GM23338 (cell line): ENCODE measurements at regions not wholly inside any gene's neighbourhood (a gene's known extent, or its start where the extent isn't known, plus 50 kb on each side); places are given as distances from the start of the nearest gene placed in this dataset.

ENCODE experiments used
- ATAC-seq: fragments of 200-7000 bp; cut with Tn5 transposase; 3 replicates; pipeline ENCODE4 v1.9.1; 2020
- DNase-seq: peaks from one replicate; pipeline ENCODE4 v3.0.0-alpha.2; 2015; ENCODE audit warnings: low spot score
- H2AFZ ChIP-seq: fragments of 200-600 bp; sonication (generic); 2 replicates; pipeline ENCODE4 v1.8.0; 2016; ENCODE audit warnings: antibody characterized with exemption, mild to moderate bottlenecking, moderate library complexity
- H3F3A ChIP-seq: fragments of 200-600 bp; sonication (generic); replicated peaks from 2 replicates; pipeline ENCODE4 v1.8.0; 2017; ENCODE audit warnings: antibody characterized with exemption, mixed run types, low read depth
- H3K27ac ChIP-seq: fragments of 200-600 bp; sonication (generic); 2 replicates; pipeline ENCODE4 v1.6.1; 2016; ENCODE audit warnings: low read depth
- H3K27me3 ChIP-seq: fragments of 200-600 bp; sonication (generic); 2 replicates; pipeline ENCODE4 v1.8.0; 2016; ENCODE audit warnings: mild to moderate bottlenecking, mixed run types, moderate library complexity; ENCODE audit not compliant: insufficient read depth
- H3K36me3 ChIP-seq: fragments of 200-600 bp; sonication (generic); 2 replicates; pipeline ENCODE4 v1.8.0; 2016; ENCODE audit warnings: mild to moderate bottlenecking; ENCODE audit not compliant: insufficient read depth
- H3K4me1 ChIP-seq: fragments of 200-600 bp; sonication (generic); 2 replicates; pipeline ENCODE4 v1.8.0; 2016; ENCODE audit warnings: mild to moderate bottlenecking, moderate library complexity; ENCODE audit not compliant: insufficient read depth
- H3K4me2 ChIP-seq: fragments of 200-600 bp; sonication (generic); 2 replicates; pipeline ENCODE4 v1.7.1; 2017; ENCODE audit warnings: mixed run types
- H3K4me3 ChIP-seq: fragments of 200-600 bp; sonication (generic); 2 replicates; pipeline ENCODE4 v1.6.1; 2016; ENCODE audit warnings: mixed run types
- H3K79me2 ChIP-seq: fragments of 200-600 bp; sonication (generic); replicated peaks from 2 replicates; pipeline ENCODE4 v1.8.0; 2017; ENCODE audit warnings: mild to moderate bottlenecking; ENCODE audit not compliant: insufficient read depth
- H3K9me2 ChIP-seq: fragments of 200-600 bp; sonication (generic); 2 replicates; pipeline ENCODE4 v1.8.0; 2017; ENCODE audit not compliant: insufficient read depth
- H4K20me1 ChIP-seq: fragments of 200-600 bp; sonication (generic); replicated peaks from 2 replicates; pipeline ENCODE4 v1.8.0; 2017; ENCODE audit warnings: mild to moderate bottlenecking; ENCODE audit not compliant: insufficient read depth
- H3K27ac Mint-ChIP-seq: 2 replicates; pipeline ENCODE4 v1.8.0; 2020; ENCODE audit warnings: inconsistent platforms, mild to moderate bottlenecking, moderate library complexity, mixed read lengths
- H3K27me3 Mint-ChIP-seq: 3 replicates; pipeline ENCODE4 v1.8.0; 2022; ENCODE audit warnings: low read depth, mild to moderate bottlenecking, moderate library complexity, mixed read lengths, inconsistent platforms; ENCODE audit not compliant: insufficient read depth, poor library complexity
- H3K36me3 Mint-ChIP-seq: 3 replicates; pipeline ENCODE4 v1.8.0; 2021; ENCODE audit warnings: low read depth, mild to moderate bottlenecking, inconsistent platforms, moderate library complexity, mixed read lengths
- H3K4me1 Mint-ChIP-seq: 3 replicates; pipeline ENCODE4 v1.8.0; 2020; ENCODE audit warnings: mild to moderate bottlenecking, inconsistent platforms, mixed read lengths
- H3K4me3 Mint-ChIP-seq: 3 replicates; pipeline ENCODE4 v1.8.0; 2021; ENCODE audit warnings: moderate library complexity, mild to moderate bottlenecking, inconsistent platforms, mixed read lengths
- H3K9me3 Mint-ChIP-seq: 3 replicates; pipeline ENCODE4 v1.8.0; 2020; ENCODE audit warnings: moderate library complexity, mild to moderate bottlenecking, inconsistent platforms, mixed read lengths
- EZH2 ChIP-seq: fragments of 200-600 bp; sonication (generic); IDR thresholded peaks from one replicate; pipeline ENCODE4 v1.8.0; 2017; ENCODE audit warnings: antibody characterized with exemption, mild to moderate bottlenecking, low read depth; ENCODE audit not compliant: unreplicated experiment
- POLR2AphosphoS5 ChIP-seq: IDR thresholded peaks from 2 replicates; pipeline ENCODE4 v1.6.1; 2016; ENCODE audit warnings: antibody characterized with exemption, low read depth
- STAT1 ChIP-seq: IDR thresholded peaks from one replicate; pipeline ENCODE4 v1.6.1; 2016; ENCODE audit warnings: antibody characterized with exemption; ENCODE audit not compliant: unreplicated experiment
- ZNF331 ChIP-seq: fragments of 250-450 bp; sonication (Bioruptor Pico); IDR thresholded peaks from 2 replicates; pipeline ENCODE4 v1.5.0; 2020; ENCODE audit warnings: low read depth, mild to moderate bottlenecking, moderate library complexity
- TF ChIP-seq, protein P1 (sequence below): fragments of 250-450 bp; sonication (Bioruptor Pico); IDR thresholded peaks from 2 replicates; pipeline ENCODE4 v1.5.0; 2020; ENCODE audit warnings: mild to moderate bottlenecking, moderate library complexity
- TF ChIP-seq, protein P2 (sequence below): IDR thresholded peaks from 2 replicates; pipeline ENCODE4 v1.6.1; 2016; ENCODE audit warnings: antibody characterized with exemption
- TF ChIP-seq, protein P3 (sequence below): IDR thresholded peaks from one replicate; pipeline ENCODE4 v1.6.1; 2018; ENCODE audit warnings: antibody characterized with exemption; ENCODE audit not compliant: unreplicated experiment
- TF ChIP-seq, protein P4 (sequence below), 2 experiments: fragments of 200-600 bp in 1 of 2; sonication (generic) in 1 of 2; conservative IDR thresholded peaks; 2 replicates each; pipeline versions ENCODE4 v1.5.1 to v1.6.1; 2016 to 2017; ENCODE audit warnings: antibody characterized with exemption in 2 of 2, low read depth in 2 of 2, mild to moderate bottlenecking in 2 of 2, moderate library complexity in 1 of 2

DNA sequence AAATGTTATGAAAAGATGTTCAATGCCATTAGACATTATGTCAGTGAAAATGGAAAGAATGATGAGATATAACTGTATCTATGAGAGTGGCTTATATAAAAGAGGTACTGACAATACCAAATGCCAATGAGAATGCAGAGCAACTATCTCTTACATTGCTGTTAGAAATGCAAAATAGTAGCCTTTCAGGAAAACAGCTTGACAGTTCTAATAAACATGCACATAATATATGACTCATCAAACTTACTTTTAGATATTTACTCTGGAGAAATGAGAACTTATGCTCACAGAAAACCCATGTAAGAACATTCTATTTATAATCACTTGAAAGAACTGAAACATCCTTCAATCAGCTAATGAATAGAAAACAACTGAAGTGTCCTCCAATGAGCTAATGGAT, 996.7 kb upstream of the ADGRL4 start:
- ATAC-seq, result no peak
- TF ChIP-seq, protein P1, sequence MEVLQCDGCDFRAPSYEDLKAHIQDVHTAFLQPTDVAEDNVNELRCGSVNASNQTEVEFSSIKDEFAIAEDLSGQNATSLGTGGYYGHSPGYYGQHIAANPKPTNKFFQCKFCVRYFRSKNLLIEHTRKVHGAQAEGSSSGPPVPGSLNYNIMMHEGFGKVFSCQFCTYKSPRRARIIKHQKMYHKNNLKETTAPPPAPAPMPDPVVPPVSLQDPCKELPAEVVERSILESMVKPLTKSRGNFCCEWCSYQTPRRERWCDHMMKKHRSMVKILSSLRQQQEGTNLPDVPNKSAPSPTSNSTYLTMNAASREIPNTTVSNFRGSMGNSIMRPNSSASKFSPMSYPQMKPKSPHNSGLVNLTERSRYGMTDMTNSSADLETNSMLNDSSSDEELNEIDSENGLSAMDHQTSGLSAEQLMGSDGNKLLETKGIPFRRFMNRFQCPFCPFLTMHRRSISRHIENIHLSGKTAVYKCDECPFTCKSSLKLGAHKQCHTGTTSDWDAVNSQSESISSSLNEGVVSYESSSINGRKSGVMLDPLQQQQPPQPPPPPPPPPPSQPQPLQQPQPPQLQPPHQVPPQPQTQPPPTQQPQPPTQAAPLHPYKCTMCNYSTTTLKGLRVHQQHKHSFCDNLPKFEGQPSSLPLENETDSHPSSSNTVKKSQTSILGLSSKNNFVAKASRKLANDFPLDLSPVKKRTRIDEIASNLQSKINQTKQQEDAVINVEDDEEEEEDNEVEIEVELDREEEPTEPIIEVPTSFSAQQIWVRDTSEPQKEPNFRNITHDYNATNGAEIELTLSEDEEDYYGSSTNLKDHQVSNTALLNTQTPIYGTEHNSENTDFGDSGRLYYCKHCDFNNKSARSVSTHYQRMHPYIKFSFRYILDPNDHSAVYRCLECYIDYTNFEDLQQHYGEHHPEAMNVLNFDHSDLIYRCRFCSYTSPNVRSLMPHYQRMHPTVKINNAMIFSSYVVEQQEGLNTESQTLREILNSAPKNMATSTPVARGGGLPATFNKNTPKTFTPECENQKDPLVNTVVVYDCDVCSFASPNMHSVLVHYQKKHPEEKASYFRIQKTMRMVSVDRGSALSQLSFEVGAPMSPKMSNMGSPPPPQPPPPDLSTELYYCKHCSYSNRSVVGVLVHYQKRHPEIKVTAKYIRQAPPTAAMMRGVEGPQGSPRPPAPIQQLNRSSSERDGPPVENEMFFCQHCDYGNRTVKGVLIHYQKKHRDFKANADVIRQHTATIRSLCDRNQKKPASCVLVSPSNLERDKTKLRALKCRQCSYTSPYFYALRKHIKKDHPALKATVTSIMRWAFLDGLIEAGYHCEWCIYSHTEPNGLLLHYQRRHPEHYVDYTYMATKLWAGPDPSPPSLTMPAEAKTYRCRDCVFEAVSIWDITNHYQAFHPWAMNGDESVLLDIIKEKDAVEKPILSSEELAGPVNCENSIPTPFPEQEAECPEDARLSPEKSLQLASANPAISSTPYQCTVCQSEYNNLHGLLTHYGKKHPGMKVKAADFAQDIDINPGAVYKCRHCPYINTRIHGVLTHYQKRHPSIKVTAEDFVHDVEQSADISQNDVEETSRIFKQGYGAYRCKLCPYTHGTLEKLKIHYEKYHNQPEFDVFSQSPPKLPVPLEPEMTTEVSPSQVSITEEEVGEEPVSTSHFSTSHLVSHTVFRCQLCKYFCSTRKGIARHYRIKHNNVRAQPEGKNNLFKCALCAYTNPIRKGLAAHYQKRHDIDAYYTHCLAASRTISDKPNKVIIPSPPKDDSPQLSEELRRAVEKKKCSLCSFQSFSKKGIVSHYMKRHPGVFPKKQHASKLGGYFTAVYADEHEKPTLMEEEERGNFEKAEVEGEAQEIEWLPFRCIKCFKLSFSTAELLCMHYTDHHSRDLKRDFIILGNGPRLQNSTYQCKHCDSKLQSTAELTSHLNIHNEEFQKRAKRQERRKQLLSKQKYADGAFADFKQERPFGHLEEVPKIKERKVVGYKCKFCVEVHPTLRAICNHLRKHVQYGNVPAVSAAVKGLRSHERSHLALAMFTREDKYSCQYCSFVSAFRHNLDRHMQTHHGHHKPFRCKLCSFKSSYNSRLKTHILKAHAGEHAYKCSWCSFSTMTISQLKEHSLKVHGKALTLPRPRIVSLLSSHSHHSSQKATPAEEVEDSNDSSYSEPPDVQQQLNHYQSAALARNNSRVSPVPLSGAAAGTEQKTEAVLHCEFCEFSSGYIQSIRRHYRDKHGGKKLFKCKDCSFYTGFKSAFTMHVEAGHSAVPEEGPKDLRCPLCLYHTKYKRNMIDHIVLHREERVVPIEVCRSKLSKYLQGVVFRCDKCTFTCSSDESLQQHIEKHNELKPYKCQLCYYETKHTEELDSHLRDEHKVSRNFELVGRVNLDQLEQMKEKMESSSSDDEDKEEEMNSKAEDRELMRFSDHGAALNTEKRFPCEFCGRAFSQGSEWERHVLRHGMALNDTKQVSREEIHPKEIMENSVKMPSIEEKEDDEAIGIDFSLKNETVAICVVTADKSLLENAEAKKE (CRISPR knock-in tag), result no peak
- no peak for TF ChIP-seq POLR2AphosphoS5
- TF ChIP-seq, protein P2, sequence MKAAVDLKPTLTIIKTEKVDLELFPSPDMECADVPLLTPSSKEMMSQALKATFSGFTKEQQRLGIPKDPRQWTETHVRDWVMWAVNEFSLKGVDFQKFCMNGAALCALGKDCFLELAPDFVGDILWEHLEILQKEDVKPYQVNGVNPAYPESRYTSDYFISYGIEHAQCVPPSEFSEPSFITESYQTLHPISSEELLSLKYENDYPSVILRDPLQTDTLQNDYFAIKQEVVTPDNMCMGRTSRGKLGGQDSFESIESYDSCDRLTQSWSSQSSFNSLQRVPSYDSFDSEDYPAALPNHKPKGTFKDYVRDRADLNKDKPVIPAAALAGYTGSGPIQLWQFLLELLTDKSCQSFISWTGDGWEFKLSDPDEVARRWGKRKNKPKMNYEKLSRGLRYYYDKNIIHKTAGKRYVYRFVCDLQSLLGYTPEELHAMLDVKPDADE, result no peak
- no peak for TF ChIP-seq ZNF331
- TF ChIP-seq EZH2, result no peak
- TF ChIP-seq, protein P3, sequence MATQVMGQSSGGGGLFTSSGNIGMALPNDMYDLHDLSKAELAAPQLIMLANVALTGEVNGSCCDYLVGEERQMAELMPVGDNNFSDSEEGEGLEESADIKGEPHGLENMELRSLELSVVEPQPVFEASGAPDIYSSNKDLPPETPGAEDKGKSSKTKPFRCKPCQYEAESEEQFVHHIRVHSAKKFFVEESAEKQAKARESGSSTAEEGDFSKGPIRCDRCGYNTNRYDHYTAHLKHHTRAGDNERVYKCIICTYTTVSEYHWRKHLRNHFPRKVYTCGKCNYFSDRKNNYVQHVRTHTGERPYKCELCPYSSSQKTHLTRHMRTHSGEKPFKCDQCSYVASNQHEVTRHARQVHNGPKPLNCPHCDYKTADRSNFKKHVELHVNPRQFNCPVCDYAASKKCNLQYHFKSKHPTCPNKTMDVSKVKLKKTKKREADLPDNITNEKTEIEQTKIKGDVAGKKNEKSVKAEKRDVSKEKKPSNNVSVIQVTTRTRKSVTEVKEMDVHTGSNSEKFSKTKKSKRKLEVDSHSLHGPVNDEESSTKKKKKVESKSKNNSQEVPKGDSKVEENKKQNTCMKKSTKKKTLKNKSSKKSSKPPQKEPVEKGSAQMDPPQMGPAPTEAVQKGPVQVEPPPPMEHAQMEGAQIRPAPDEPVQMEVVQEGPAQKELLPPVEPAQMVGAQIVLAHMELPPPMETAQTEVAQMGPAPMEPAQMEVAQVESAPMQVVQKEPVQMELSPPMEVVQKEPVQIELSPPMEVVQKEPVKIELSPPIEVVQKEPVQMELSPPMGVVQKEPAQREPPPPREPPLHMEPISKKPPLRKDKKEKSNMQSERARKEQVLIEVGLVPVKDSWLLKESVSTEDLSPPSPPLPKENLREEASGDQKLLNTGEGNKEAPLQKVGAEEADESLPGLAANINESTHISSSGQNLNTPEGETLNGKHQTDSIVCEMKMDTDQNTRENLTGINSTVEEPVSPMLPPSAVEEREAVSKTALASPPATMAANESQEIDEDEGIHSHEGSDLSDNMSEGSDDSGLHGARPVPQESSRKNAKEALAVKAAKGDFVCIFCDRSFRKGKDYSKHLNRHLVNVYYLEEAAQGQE, result no peak
- TF ChIP-seq, protein P4, sequence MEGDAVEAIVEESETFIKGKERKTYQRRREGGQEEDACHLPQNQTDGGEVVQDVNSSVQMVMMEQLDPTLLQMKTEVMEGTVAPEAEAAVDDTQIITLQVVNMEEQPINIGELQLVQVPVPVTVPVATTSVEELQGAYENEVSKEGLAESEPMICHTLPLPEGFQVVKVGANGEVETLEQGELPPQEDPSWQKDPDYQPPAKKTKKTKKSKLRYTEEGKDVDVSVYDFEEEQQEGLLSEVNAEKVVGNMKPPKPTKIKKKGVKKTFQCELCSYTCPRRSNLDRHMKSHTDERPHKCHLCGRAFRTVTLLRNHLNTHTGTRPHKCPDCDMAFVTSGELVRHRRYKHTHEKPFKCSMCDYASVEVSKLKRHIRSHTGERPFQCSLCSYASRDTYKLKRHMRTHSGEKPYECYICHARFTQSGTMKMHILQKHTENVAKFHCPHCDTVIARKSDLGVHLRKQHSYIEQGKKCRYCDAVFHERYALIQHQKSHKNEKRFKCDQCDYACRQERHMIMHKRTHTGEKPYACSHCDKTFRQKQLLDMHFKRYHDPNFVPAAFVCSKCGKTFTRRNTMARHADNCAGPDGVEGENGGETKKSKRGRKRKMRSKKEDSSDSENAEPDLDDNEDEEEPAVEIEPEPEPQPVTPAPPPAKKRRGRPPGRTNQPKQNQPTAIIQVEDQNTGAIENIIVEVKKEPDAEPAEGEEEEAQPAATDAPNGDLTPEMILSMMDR (conservative IDR thresholded peaks at IDR 0.05; ENCODE audit: low read depth in 2 of 2), result no peak
- no peak for TF ChIP-seq STAT1
- Histone ChIP-seq H3K27ac (no peak overlapping the region), H3K27me3 (no peaks in the 10 kb centered on the region), H2AFZ (no peak overlapping the region), H3K36me3 (no peaks in the 10 kb centered on the region), H3K4me3 (no peak overlapping the region), H3K4me1 (no peaks in the 10 kb centered on the region), H3K4me2 (no peak overlapping the region), H3F3A (no peaks in the 10 kb centered on the region), H4K20me1 (no peaks in the 10 kb centered on the region), H3K79me2 (no peaks in the 10 kb centered on the region), H3K9me2 (peaks cover 3% of the 10 kb centered on the region; the same call in 1 of the 2 replicates)
- DNase-seq, result no peak
- peaks cover 17% of the 10 kb centered on the region; the same call in 2 of the 3 replicates for H3K9me3 Mint-ChIP-seq
- no peaks in the 10 kb centered on the region for H3K4me1 Mint-ChIP-seq
- H3K36me3 Mint-ChIP-seq, result peaks cover 6% of the 10 kb centered on the region; the same call in 1 of the 3 replicates
- H3K4me3 Mint-ChIP-seq, result no peak overlapping the region
- H3K27me3 Mint-ChIP-seq, result no peaks in the 10 kb centered on the region
- H3K27ac Mint-ChIP-seq, result no peak overlapping the region
